Neural cell (in vitro differentiated cells): ENCODE measurements at regions not wholly inside any gene's neighbourhood (a gene's known extent, or its start where the extent isn't known, plus 50 kb on each side); places are given as distances from the start of the nearest gene placed in this dataset.

ENCODE experiments used
- H2AFZ ChIP-seq: fragments of 200-600, 300-800 bp; sonication (generic), shearing (Covaris generic); 2 replicates; pipeline ENCODE4 v1.6.0; 2014; ENCODE audit warnings: low read depth, mild to moderate bottlenecking, antibody characterized with exemption, low read length, moderate library complexity
- H3F3A ChIP-seq: fragments of 200-600 bp; shearing (Covaris generic); 2 replicates; pipeline ENCODE4 v1.6.1; 2016; ENCODE audit warnings: mild to moderate bottlenecking, moderate library complexity, mixed read lengths, antibody characterized with exemption, low read length; ENCODE audit not compliant: insufficient read depth, poor library complexity, severe bottlenecking
- H3K27ac ChIP-seq: fragments of 200-600, 300-800 bp; sonication (generic), shearing (Covaris generic); 2 replicates; pipeline ENCODE4 v1.5.1; 2014; ENCODE audit warnings: mild to moderate bottlenecking, low read length, moderate library complexity
- H3K27me3 ChIP-seq: fragments of 300-800, 200-600 bp; sonication (generic), shearing (Covaris generic); 2 replicates; pipeline ENCODE4 v1.6.0; 2014; ENCODE audit warnings: mild to moderate bottlenecking, low read depth, low read length, moderate library complexity; ENCODE audit not compliant: insufficient read depth
- H3K36me3 ChIP-seq: fragments of 300-800, 200-600 bp; sonication (generic), shearing (Covaris generic); 2 replicates; pipeline ENCODE4 v1.5.1; 2014; ENCODE audit warnings: mild to moderate bottlenecking, antibody characterized with exemption, low read length, moderate library complexity; ENCODE audit not compliant: insufficient read depth
- H3K4me2 ChIP-seq: fragments of 300-800, 200-600 bp; sonication (generic), shearing (Covaris generic); 2 replicates; pipeline ENCODE4 v1.6.0; 2014; ENCODE audit warnings: mild to moderate bottlenecking, low read length
- H3K4me3 ChIP-seq: fragments of 300-800, 200-600 bp; sonication (generic), shearing (Covaris generic); 2 replicates; pipeline ENCODE4 v1.5.1; 2014; ENCODE audit warnings: mild to moderate bottlenecking, low read length, moderate library complexity
- H3K79me2 ChIP-seq: fragments of 200-600 bp; shearing (Covaris generic); replicated peaks from 2 replicates; pipeline ENCODE4 v1.6.0; 2014; ENCODE audit warnings: mild to moderate bottlenecking, low read length, moderate library complexity; ENCODE audit not compliant: insufficient read depth
- H3K9ac ChIP-seq: fragments of 300-800, 200-600 bp; sonication (generic), shearing (Covaris generic); 2 replicates; pipeline ENCODE4 v1.6.1; 2016; ENCODE audit warnings: mild to moderate bottlenecking, low read length, mixed read lengths
- H3K9me2 ChIP-seq: fragments of 200-600 bp; shearing (Covaris generic); 2 replicates; pipeline ENCODE4 v1.6.1; 2016; ENCODE audit warnings: mild to moderate bottlenecking, low read length, mixed read lengths; ENCODE audit not compliant: insufficient read depth
- H3K9me3 ChIP-seq: fragments of 200-600, 300-800 bp; sonication (generic), shearing (Covaris generic); 2 replicates; pipeline ENCODE4 v1.6.1; 2016; ENCODE audit warnings: mild to moderate bottlenecking, mixed run types, low read length, moderate library complexity, mixed read lengths
- H4K20me1 ChIP-seq: fragments of 200-600 bp; shearing (Covaris generic); 2 replicates; pipeline ENCODE4 v1.6.1; 2016; ENCODE audit warnings: mild to moderate bottlenecking, mixed run types; ENCODE audit not compliant: insufficient read depth
- EP300 ChIP-seq: fragments of 450-650 bp; conservative IDR thresholded peaks from 2 replicates; pipeline ENCODE4 v1.6.1; 2014; ENCODE audit warnings: antibody characterized with exemption, mild to moderate bottlenecking, moderate library complexity; ENCODE audit not compliant: poor library complexity, severe bottlenecking
- EZH2 ChIP-seq: fragments of 200-600, 300-800 bp; shearing (Covaris generic), sonication (generic); IDR thresholded peaks from 2 replicates; pipeline ENCODE4 v1.6.1; 2014; ENCODE audit warnings: antibody characterized with exemption, low read length, borderline replicate concordance, mild to moderate bottlenecking; ENCODE audit not compliant: insufficient read depth, poor library complexity, severe bottlenecking
- MXI1 ChIP-seq: fragments of 450-650 bp; conservative IDR thresholded peaks from 2 replicates; pipeline ENCODE4 v1.6.1; 2014; ENCODE audit warnings: antibody characterized with exemption, mild to moderate bottlenecking; ENCODE audit not compliant: poor library complexity, severe bottlenecking
- POLR2AphosphoS5 ChIP-seq: IDR thresholded peaks from 2 replicates; pipeline ENCODE4 v1.6.1; 2012
- RAD21 ChIP-seq: fragments of 450-650 bp; conservative IDR thresholded peaks from 2 replicates; pipeline ENCODE4 v1.6.1; 2014; ENCODE audit warnings: antibody characterized with exemption, mild to moderate bottlenecking, moderate library complexity
- SMC3 ChIP-seq: fragments of 450-650 bp; conservative IDR thresholded peaks from 2 replicates; pipeline ENCODE4 v1.6.1; 2014; ENCODE audit warnings: antibody characterized with exemption, mild to moderate bottlenecking, moderate library complexity; ENCODE audit not compliant: poor library complexity
- TAF1 ChIP-seq: IDR thresholded peaks from 2 replicates; pipeline ENCODE4 v1.6.1; 2012; ENCODE audit warnings: low read depth
- TF ChIP-seq, protein P1 (sequence below): IDR thresholded peaks from 2 replicates; pipeline ENCODE4 v1.6.1; 2012; ENCODE audit warnings: borderline replicate concordance
- TF ChIP-seq, protein P2 (sequence below): fragments of 450-650 bp; IDR thresholded peaks from 2 replicates; pipeline ENCODE4 v1.5.1; 2014; ENCODE audit warnings: antibody characterized with exemption, mild to moderate bottlenecking, moderate library complexity; ENCODE audit not compliant: poor library complexity, severe bottlenecking

DNA sequence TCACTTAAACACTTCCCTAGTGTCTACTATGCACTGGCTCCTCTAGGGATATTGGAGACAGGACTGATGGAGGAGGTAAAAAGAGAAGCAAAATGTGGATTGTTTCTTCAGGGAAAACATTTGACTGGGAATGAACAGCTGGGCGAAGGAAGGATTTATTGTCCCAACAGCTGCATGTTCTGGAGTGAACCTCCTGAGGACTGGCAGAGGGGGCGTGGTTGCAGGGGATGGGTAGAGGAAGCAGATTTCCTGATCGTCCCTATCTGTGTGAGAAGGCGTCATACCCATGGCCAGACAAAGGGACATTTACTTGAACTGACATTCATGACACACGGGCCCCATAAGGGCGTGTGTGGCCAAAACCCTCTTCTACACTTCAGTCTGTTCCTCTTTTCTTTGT, 321.5 kb downstream of the MAP2K4 start:
- Histone ChIP-seq H4K20me1 (no peaks in the 10 kb centered on the region), H3K79me2 (no peaks in the 10 kb centered on the region), H3K9ac (no peak overlapping the region), H3K27me3 (no peaks in the 10 kb centered on the region), H3K4me3 (no peak overlapping the region), H3K27ac (no peak overlapping the region), H3K9me3 (no peaks in the 10 kb centered on the region), H3F3A (no peaks in the 10 kb centered on the region), H3K36me3 (no peaks in the 10 kb centered on the region), H2AFZ (no peak overlapping the region), H3K4me2 (no peak overlapping the region), H3K9me2 (no peaks in the 10 kb centered on the region)
- TF ChIP-seq SMC3 (no peak), POLR2AphosphoS5 (no peak), EP300 (no peak), EZH2 (no peak), TAF1 (no peak), MXI1 (no peak), RAD21 (no peak)
- TF ChIP-seq, protein P1, sequence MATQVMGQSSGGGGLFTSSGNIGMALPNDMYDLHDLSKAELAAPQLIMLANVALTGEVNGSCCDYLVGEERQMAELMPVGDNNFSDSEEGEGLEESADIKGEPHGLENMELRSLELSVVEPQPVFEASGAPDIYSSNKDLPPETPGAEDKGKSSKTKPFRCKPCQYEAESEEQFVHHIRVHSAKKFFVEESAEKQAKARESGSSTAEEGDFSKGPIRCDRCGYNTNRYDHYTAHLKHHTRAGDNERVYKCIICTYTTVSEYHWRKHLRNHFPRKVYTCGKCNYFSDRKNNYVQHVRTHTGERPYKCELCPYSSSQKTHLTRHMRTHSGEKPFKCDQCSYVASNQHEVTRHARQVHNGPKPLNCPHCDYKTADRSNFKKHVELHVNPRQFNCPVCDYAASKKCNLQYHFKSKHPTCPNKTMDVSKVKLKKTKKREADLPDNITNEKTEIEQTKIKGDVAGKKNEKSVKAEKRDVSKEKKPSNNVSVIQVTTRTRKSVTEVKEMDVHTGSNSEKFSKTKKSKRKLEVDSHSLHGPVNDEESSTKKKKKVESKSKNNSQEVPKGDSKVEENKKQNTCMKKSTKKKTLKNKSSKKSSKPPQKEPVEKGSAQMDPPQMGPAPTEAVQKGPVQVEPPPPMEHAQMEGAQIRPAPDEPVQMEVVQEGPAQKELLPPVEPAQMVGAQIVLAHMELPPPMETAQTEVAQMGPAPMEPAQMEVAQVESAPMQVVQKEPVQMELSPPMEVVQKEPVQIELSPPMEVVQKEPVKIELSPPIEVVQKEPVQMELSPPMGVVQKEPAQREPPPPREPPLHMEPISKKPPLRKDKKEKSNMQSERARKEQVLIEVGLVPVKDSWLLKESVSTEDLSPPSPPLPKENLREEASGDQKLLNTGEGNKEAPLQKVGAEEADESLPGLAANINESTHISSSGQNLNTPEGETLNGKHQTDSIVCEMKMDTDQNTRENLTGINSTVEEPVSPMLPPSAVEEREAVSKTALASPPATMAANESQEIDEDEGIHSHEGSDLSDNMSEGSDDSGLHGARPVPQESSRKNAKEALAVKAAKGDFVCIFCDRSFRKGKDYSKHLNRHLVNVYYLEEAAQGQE = no peak
- TF ChIP-seq, protein P2, sequence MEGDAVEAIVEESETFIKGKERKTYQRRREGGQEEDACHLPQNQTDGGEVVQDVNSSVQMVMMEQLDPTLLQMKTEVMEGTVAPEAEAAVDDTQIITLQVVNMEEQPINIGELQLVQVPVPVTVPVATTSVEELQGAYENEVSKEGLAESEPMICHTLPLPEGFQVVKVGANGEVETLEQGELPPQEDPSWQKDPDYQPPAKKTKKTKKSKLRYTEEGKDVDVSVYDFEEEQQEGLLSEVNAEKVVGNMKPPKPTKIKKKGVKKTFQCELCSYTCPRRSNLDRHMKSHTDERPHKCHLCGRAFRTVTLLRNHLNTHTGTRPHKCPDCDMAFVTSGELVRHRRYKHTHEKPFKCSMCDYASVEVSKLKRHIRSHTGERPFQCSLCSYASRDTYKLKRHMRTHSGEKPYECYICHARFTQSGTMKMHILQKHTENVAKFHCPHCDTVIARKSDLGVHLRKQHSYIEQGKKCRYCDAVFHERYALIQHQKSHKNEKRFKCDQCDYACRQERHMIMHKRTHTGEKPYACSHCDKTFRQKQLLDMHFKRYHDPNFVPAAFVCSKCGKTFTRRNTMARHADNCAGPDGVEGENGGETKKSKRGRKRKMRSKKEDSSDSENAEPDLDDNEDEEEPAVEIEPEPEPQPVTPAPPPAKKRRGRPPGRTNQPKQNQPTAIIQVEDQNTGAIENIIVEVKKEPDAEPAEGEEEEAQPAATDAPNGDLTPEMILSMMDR = no peak

DNA sequence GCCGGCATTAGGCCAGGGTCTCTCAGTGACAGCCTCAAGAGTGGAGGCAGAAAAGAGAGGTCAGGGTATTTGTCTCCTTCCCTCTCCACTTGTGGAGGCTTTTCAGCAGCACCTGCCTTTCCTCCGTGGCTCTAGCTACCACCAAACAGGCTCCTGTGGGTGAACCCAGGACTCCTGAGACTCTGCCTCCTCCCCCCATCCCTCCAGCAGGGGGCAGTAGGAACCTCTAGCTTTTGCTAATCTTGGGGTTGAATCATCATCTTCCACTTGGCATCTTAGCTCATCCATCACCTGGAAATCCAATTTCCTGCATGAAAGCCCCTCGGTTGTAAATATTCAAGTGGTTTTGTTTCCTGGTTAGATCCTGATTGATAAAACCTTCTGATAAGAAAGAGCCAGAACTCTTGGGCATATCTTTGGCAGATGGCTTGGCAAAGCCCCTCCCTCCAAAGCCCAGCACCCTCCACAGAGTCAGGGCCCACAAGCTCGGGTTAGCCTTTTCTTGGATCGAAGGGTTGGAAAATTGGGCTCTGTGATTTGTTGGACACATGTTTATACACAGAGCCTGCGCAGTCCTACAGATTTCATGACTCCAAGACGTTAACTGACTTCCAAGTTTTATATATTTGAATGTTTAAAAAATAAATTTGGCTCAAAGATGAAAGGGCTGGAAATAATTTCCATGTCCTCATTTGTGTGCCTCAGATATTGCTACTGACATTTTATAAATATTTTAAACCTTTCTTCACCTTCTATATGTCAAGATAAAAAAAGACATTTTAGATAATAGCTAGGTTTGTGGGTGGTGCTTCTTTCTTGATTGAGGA, 322.1 kb downstream of the MAP2K4 start:
- H3K9me3 ChIP-seq = no peaks in the 10 kb centered on the region

More for the DNA sequence above, 322.1 kb downstream of the MAP2K4 start:
- H3K4me2 ChIP-seq = no peak overlapping the region
- TF ChIP-seq, protein P2 = no peak
- no peak for TF ChIP-seq EZH2
- TF ChIP-seq, protein P1 = no peak
- TF ChIP-seq SMC3 = no peak
- no peak for TF ChIP-seq MXI1
- no peak for TF ChIP-seq EP300
- no peak for TF ChIP-seq TAF1
- TF ChIP-seq RAD21 = no peak
- TF ChIP-seq POLR2AphosphoS5 = no peak
- H3F3A ChIP-seq = no peaks in the 10 kb centered on the region
- H3K79me2 ChIP-seq = no peaks in the 10 kb centered on the region
- no peaks in the 10 kb centered on the region for H3K36me3 ChIP-seq
- H3K27ac ChIP-seq = no peak overlapping the region
- H3K9me2 ChIP-seq = no peaks in the 10 kb centered on the region
- no peak overlapping the region for H3K9ac ChIP-seq
- no peak overlapping the region for H2AFZ ChIP-seq
- no peak overlapping the region for H3K4me3 ChIP-seq
- H4K20me1 ChIP-seq = no peaks in the 10 kb centered on the region
- H3K27me3 ChIP-seq = no peaks in the 10 kb centered on the region
